HCT116 (cell line): ENCODE measurements at regions not wholly inside any gene's neighbourhood (a gene's known extent, or its start where the extent isn't known, plus 50 kb on each side); places are given as distances from the start of the nearest gene placed in this dataset.

Experiments
- ATAC-seq: fragments of 200-7000 bp; cut with Tn5 transposase; 2 replicates; pipeline ENCODE4 v1.9.1; 2020; ENCODE audit warnings: mild to moderate bottlenecking, moderate library complexity
- BruUV-seq: library from RNA; stranded (reverse); fragments of 400-500 nt; replicated peaks from 2 replicates; lab custom pipeline; 2021; lab: Mats Ljungman, UMichigan
- CTCF ChIA-PET: fragments of 300-600 bp; sonication (Branson Sonifier 250); formaldehyde crosslinking; loops from one replicate; lab custom pipeline; 2021; ENCODE audit warnings: antibody characterized with exemption; lab: Charles Lee
- POLR2A ChIA-PET: fragments of 300-600, 350-600 bp; sonication (Branson Sonifier 250); formaldehyde crosslinking; loops from one replicate; lab custom pipeline; 2021; ENCODE audit warnings: antibody characterized with exemption; lab: Charles Lee
- RAD21 ChIA-PET, 2 experiments: fragments of 300-600 bp; sonication (Branson Sonifier 250); formaldehyde crosslinking; loops; one replicate each; lab custom pipeline; 2023; ENCODE audit warnings: low total read pairs in 2 of 2; ENCODE audit not compliant: uncharacterized antibody in 2 of 2, unreplicated experiment in 2 of 2, low non-redundant PET in 1 of 2; lab: Charles Lee
- DNase-seq: peaks from one replicate; pipeline ENCODE4 v3.0.0-alpha.2; 2010; ENCODE audit warnings: low read depth, low spot score
- H2AFZ ChIP-seq: fragments of 200-600 bp; shearing (Covaris generic), sonication (generic); 2 replicates; pipeline ENCODE4 v1.6.1; 2017; ENCODE audit warnings: low read depth, mixed run types, mixed read lengths, antibody characterized with exemption, low read length; ENCODE audit not compliant: poor library complexity, severe bottlenecking
- H3K27ac ChIP-seq: 2 replicates; pipeline ENCODE4 v1.5.1; 2012; ENCODE audit warnings: low read depth, low read length
- H3K27me3 ChIP-seq: fragments of 200-600 bp; sonication (generic); 2 replicates; pipeline ENCODE4 v1.6.1; 2016; ENCODE audit warnings: mixed run types, low read length, mixed read lengths; ENCODE audit not compliant: insufficient read depth
- H3K36me3 ChIP-seq, 2 experiments: fragments of 200-500 bp in 1 of 2; fragments of 200-600 bp in 1 of 2; sonication (Bioruptor generic) in 1 of 2; sonication (generic) in 1 of 2; 2 replicates each; pipeline versions ENCODE4 v1.5.1 to v1.6.1; 2014 to 2016; ENCODE audit warnings: low read length in 2 of 2, inconsistent platforms in 1 of 2, mixed read lengths in 1 of 2, mixed run types in 1 of 2; ENCODE audit not compliant: insufficient read depth in 2 of 2, control insufficient read depth in 1 of 2
- H3K4me1 ChIP-seq, 2 experiments: fragments of 200-600 bp in 1 of 2; sonication (generic) in 1 of 2; 2 replicates each; pipeline versions ENCODE4 v1.5.1 to v1.6.1; 2012 to 2017; ENCODE audit warnings: low read length in 2 of 2, inconsistent platforms in 1 of 2, mild to moderate bottlenecking in 1 of 2, mixed read lengths in 1 of 2, mixed run types in 1 of 2, moderate library complexity in 1 of 2; ENCODE audit not compliant: insufficient read depth in 2 of 2, control insufficient read depth in 1 of 2
- H3K4me2 ChIP-seq: fragments of 200-600 bp; sonication (generic); 2 replicates; pipeline ENCODE4 v1.6.1; 2017; ENCODE audit warnings: mixed run types, low read length, mixed read lengths
- H3K4me3 ChIP-seq, 2 experiments: fragments of 200-600 bp in 1 of 2; sonication (generic) in 1 of 2; replicated peaks in 1 of 2; 2 replicates each; pipeline ENCODE4 v1.5.1; 2011 to 2016; ENCODE audit warnings: low read length in 2 of 2, control low read depth in 1 of 2, low read depth in 1 of 2, mild to moderate bottlenecking in 1 of 2, mixed read lengths in 1 of 2, mixed run types in 1 of 2
- H3K79me2 ChIP-seq: fragments of 200-600 bp; sonication (generic); 2 replicates; pipeline ENCODE4 v1.6.1; 2017; ENCODE audit warnings: mild to moderate bottlenecking, mixed run types, low read length, moderate library complexity, mixed read lengths; ENCODE audit not compliant: insufficient read depth
- H3K9ac ChIP-seq: fragments of 200-600 bp; sonication (generic); 2 replicates; pipeline ENCODE4 v1.6.1; 2016; ENCODE audit warnings: low read length, mixed read lengths
- H3K9me2 ChIP-seq: fragments of 200-600 bp; sonication (generic), shearing (Covaris generic); 2 replicates; pipeline ENCODE4 v1.6.1; 2017; ENCODE audit warnings: mixed run types, mild to moderate bottlenecking, moderate library complexity; ENCODE audit not compliant: insufficient read depth
- H3K9me3 ChIP-seq, 2 experiments: fragments of 200-500 bp in 1 of 2; fragments of 200-600 bp in 1 of 2; sonication (Bioruptor generic) in 1 of 2; sonication (generic) in 1 of 2; 2 replicates each; pipeline ENCODE4 v1.6.1; 2014 to 2017; ENCODE audit warnings: low read length in 2 of 2, mixed read lengths in 2 of 2, inconsistent platforms in 1 of 2, low read depth in 1 of 2, mild to moderate bottlenecking in 1 of 2, mixed run types in 1 of 2, moderate library complexity in 1 of 2; ENCODE audit not compliant: control insufficient read depth in 1 of 2, insufficient read depth in 1 of 2
- H4K20me1 ChIP-seq: fragments of 200-600 bp; sonication (generic), shearing (Covaris generic); 2 replicates; pipeline ENCODE4 v1.6.1; 2017; ENCODE audit warnings: mixed run types, mild to moderate bottlenecking, moderate library complexity; ENCODE audit not compliant: insufficient read depth
- EZH2 ChIP-seq: fragments of 200-600 bp; sonication (generic); IDR thresholded peaks from 2 replicates; pipeline ENCODE4 v1.6.1; 2017; ENCODE audit warnings: antibody characterized with exemption, mixed run types
- POLR2A ChIP-seq: IDR thresholded peaks from 2 replicates; pipeline ENCODE4 v1.7.0; 2011; ENCODE audit warnings: borderline replicate concordance; ENCODE audit not compliant: insufficient read depth, insufficient read length; ENCODE audit errors: extremely low read depth
- RAD21 ChIP-seq: IDR thresholded peaks from 2 replicates; pipeline ENCODE4 v1.6.1; 2012; ENCODE audit warnings: low read depth, mild to moderate bottlenecking
- REST ChIP-seq: IDR thresholded peaks from 2 replicates; pipeline ENCODE4 v1.6.1; 2012; ENCODE audit warnings: low read depth
- SIN3A ChIP-seq: IDR thresholded peaks from 2 replicates; pipeline ENCODE4 v1.6.1; 2012; ENCODE audit warnings: low read depth
- SP1 ChIP-seq: IDR thresholded peaks from 2 replicates; pipeline ENCODE4 v1.6.1; 2012; ENCODE audit warnings: low read depth
- TCF7L2 ChIP-seq: IDR thresholded peaks from 2 replicates; pipeline ENCODE4 v1.7.0; 2011; ENCODE audit warnings: borderline replicate concordance, inconsistent platforms; ENCODE audit not compliant: insufficient read depth, insufficient read length; ENCODE audit errors: extremely low read depth
- intact Hi-C: fragments of 100-400 bp; cut with micrococcal nuclease; formaldehyde crosslinking; loops from 2 replicates; pipeline ENCODE4 v1.10.0; 2022

- ATAC-seq (no peak), DNase-seq (no peak)
- no peak overlapping the region for H2AFZ ChIP-seq
- H3K4me2 ChIP-seq = no peak overlapping the region
- no peaks in the 10 kb centered on the region for H3K9me3 ChIP-seq
- no peaks in the 10 kb centered on the region for H3K36me3 ChIP-seq
- H3K79me2 ChIP-seq = no peaks in the 10 kb centered on the region
- H3K4me1 ChIP-seq = no peaks in the 10 kb centered on the region; a peak in 2 of 4 replicates
- ChIA-PET CTCF (no interaction called here), POLR2A (no interaction called here), RAD21 (no interaction called here)
- no peak overlapping the region for H3K4me3 ChIP-seq
- TF ChIP-seq POLR2A = no peak
- no peak for TF ChIP-seq EZH2
- TF ChIP-seq TCF7L2 = no peak
- no peak for TF ChIP-seq REST
- no peak for TF ChIP-seq SIN3A
- no peak for TF ChIP-seq RAD21
- TF ChIP-seq SP1 = no peak
- H3K27ac ChIP-seq = no peak overlapping the region
- H3K27me3 ChIP-seq = peaks cover 52% of the 10 kb centered on the region
- no TSS peak for BruUV-seq
- no peak overlapping the region for H3K9ac ChIP-seq
- H4K20me1 ChIP-seq = no peaks in the 10 kb centered on the region
- intact Hi-C loops = no loop called here
- no peaks in the 10 kb centered on the region for H3K9me2 ChIP-seq
These were observed 58.7 kb upstream of the GALNT10 start for GRCh38 chr5:154131817-154132216.
